WERI-Rb-1 (cell line): ENCODE measurements at regions not wholly inside any gene's neighbourhood (a gene's known extent, or its start where the extent isn't known, plus 50 kb on each side); places are given as distances from the start of the nearest gene placed in this dataset.

Experiments used
- DNase-seq: peaks from one replicate; pipeline ENCODE4 v3.0.0-alpha.2; 2020
- H3K27ac ChIP-seq: fragments of 250-450 bp; sonication (Bioruptor Pico); 2 replicates; pipeline ENCODE4 v1.5.1; 2020; ENCODE audit warnings: mild to moderate bottlenecking, moderate library complexity
- H3K27me3 ChIP-seq: fragments of 250-450 bp; sonication (Bioruptor Pico); 2 replicates; pipeline ENCODE4 v1.5.1; 2021; ENCODE audit warnings: mild to moderate bottlenecking, low read depth, moderate library complexity; ENCODE audit not compliant: insufficient read depth, severe bottlenecking
- H3K36me3 ChIP-seq: fragments of 250-450 bp; sonication (Bioruptor Pico); 2 replicates; pipeline ENCODE4 v1.5.1; 2020; ENCODE audit warnings: mild to moderate bottlenecking, moderate library complexity
- H3K4me3 ChIP-seq: 2 replicates; pipeline ENCODE4 v1.5.1; 2011; ENCODE audit warnings: low read depth, mild to moderate bottlenecking, control low read depth, low read length
- H3K9me3 ChIP-seq: fragments of 250-450 bp; sonication (Bioruptor Pico); 2 replicates; pipeline ENCODE4 v1.5.1; 2021; ENCODE audit warnings: mild to moderate bottlenecking, moderate library complexity; ENCODE audit not compliant: severe bottlenecking
- CTCF ChIP-seq: IDR thresholded peaks from 2 replicates; pipeline ENCODE4 v1.5.1; 2011; ENCODE audit warnings: low read depth, mild to moderate bottlenecking, control low read depth, inconsistent platforms, low read length

GRCh38 chr13:73210218-73210883 lies 151.5 kb downstream of the KLF5 start:
- DNase-seq, result no peak
- Histone ChIP-seq H3K27me3 (no peaks in the 10 kb centered on the region), H3K9me3 (no peaks in the 10 kb centered on the region), H3K4me3 (no peak overlapping the region), H3K27ac (no peak overlapping the region), H3K36me3 (no peaks in the 10 kb centered on the region)
- no peak for TF ChIP-seq CTCF

DNA sequence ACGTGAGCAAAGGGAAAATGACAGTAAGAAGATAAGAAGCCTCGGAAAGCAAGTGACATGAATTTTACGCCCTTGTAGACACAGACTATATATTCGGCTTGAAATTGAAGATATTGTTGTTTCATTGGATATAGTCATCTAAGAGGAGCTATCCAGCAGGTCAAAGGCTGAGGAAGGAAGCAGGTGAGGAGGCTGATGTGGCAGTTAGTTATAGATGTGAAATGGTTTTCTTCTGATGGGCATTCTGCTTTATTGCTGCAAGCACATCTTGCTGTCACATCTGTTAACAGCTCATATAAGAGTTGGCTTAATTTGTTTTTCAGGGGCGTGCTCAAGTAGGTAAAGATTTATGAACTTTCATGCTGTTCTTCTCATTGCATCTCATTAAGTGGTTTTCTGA lies 146.1 kb downstream of the KLF5 start:
- Histone ChIP-seq H3K36me3 (no peaks in the 10 kb centered on the region), H3K27ac (no peak overlapping the region), H3K4me3 (no peak overlapping the region), H3K27me3 (no peaks in the 10 kb centered on the region), H3K9me3 (no peaks in the 10 kb centered on the region)
- TF ChIP-seq CTCF, result no peak
- DNase-seq, result no peak

GRCh38 chr13:73201626-73202025 lies 142.8 kb downstream of the KLF5 start:
- Histone ChIP-seq H3K27ac (no peak overlapping the region), H3K36me3 (no peaks in the 10 kb centered on the region), H3K9me3 (no peaks in the 10 kb centered on the region), H3K4me3 (no peak overlapping the region), H3K27me3 (no peaks in the 10 kb centered on the region)
- TF ChIP-seq CTCF, result no peak
- DNase-seq, result no peak

- no peak for TF ChIP-seq CTCF
- H3K27me3 ChIP-seq, result no peaks in the 10 kb centered on the region
- no peaks in the 10 kb centered on the region for H3K36me3 ChIP-seq
- DNase-seq, result no peak
- no peak overlapping the region for H3K27ac ChIP-seq
- H3K4me3 ChIP-seq, result no peak overlapping the region
- H3K9me3 ChIP-seq, result no peaks in the 10 kb centered on the region
Measured at GRCh38 chr13:73198991-73199411, 140.2 kb downstream of the KLF5 start.

GRCh38 chr13:73195091-73195490 lies 136.3 kb downstream of the KLF5 start:
- Histone ChIP-seq H3K27ac (no peak overlapping the region), H3K36me3 (no peaks in the 10 kb centered on the region), H3K27me3 (no peaks in the 10 kb centered on the region), H3K9me3 (no peaks in the 10 kb centered on the region), H3K4me3 (no peak overlapping the region)
- TF ChIP-seq CTCF, result no peak
- DNase-seq, result no peak

DNA sequence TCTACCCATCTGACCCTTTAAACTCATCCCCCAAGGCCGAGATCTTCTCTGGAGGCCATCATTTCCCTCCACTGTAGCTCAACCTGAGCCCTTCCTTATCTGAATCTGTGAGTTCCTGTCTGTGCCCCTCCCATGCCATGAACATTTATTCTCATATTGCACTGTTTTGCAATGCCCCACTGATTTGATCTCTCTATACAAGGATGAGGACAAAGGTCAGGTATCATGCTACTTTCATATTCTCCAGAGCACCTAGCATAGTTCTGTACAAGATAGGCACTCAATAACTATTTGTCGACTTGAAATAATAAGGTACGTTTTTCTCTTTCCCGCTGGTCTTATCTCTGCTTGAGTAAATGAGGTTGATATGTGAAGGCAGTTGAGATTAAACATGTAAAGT lies 135.5 kb downstream of the KLF5 start:
- DNase-seq, result no peak

More for the DNA sequence above, 135.5 kb downstream of the KLF5 start:
- H3K36me3 ChIP-seq, result no peaks in the 10 kb centered on the region
- no peak for TF ChIP-seq CTCF
- H3K9me3 ChIP-seq, result no peaks in the 10 kb centered on the region
- H3K27me3 ChIP-seq, result no peaks in the 10 kb centered on the region
- no peak overlapping the region for H3K27ac ChIP-seq
- no peak overlapping the region for H3K4me3 ChIP-seq
